Lower lobe of right lung (tissue), 2 donors: ENCODE measurements at regions not wholly inside any gene's neighbourhood (a gene's known extent, or its start where the extent isn't known, plus 50 kb on each side); places are given as distances from the start of the nearest gene placed in this dataset.

ENCODE experiments used
- ATAC-seq, 2 donors: fragments of 200-7000 bp; cut with Tn5 transposase; one replicate each; pipeline ENCODE4 v1.9.1; 2020 to 2022; ENCODE audit warnings: mild to moderate bottlenecking in 2 of 2, moderate library complexity in 2 of 2
- DNase-seq: peaks from one replicate; pipeline ENCODE4 v3.0.0-alpha.2; 2020
- H3K27ac ChIP-seq: fragments of 200-600 bp; one replicate; pipeline ENCODE4 v1.8.0; 2022
- H3K27me3 ChIP-seq: fragments of 200-600 bp; one replicate; pipeline ENCODE4 v1.8.0; 2022; ENCODE audit warnings: low read depth
- H3K36me3 ChIP-seq: fragments of 200-600 bp; one replicate; pipeline ENCODE4 v1.8.0; 2022; ENCODE audit warnings: mild to moderate bottlenecking
- H3K4me1 ChIP-seq: fragments of 200-600 bp; one replicate; pipeline ENCODE4 v1.8.0; 2022
- H3K4me3 ChIP-seq: fragments of 200-600 bp; one replicate; pipeline ENCODE4 v1.8.0; 2022; ENCODE audit warnings: mild to moderate bottlenecking
- H3K9me3 ChIP-seq: fragments of 200-600 bp; one replicate; pipeline ENCODE4 v1.8.0; 2022
- CTCF ChIP-seq: fragments of 200-600 bp; IDR thresholded peaks from one replicate; pipeline ENCODE4 v1.8.0; 2022; ENCODE audit warnings: antibody characterized with exemption, mild to moderate bottlenecking
- intact Hi-C: fragments of 100-400 bp; cut with DNase I; formaldehyde crosslinking; loops from one replicate; pipeline ENCODE4 v1.11.0; 2022
- donor health status: DM: no; HTN: yes; CAD: no; lungs with severe emphysema.

- H3K27me3 ChIP-seq = no peaks in the 10 kb centered on the region
- H3K4me1 ChIP-seq = peaks cover 5% of the 10 kb centered on the region
- intact Hi-C loops = no loop called here
- H3K4me3 ChIP-seq = no peak overlapping the region
- no peaks in the 10 kb centered on the region for H3K36me3 ChIP-seq
- no peak for ATAC-seq
- no peak for TF ChIP-seq CTCF
- no peak overlapping the region for H3K27ac ChIP-seq
- no peaks in the 10 kb centered on the region for H3K9me3 ChIP-seq
- DNase-seq = no peak
Measured at GRCh38 chr4:137660211-137660610, 127.9 kb upstream of the PCDH18 start.

GRCh38 chr4:137659431-137659830 is 127.1 kb upstream of the PCDH18 start:
- Histone ChIP-seq H3K9me3 (no peaks in the 10 kb centered on the region), H3K36me3 (no peaks in the 10 kb centered on the region), H3K4me1 (peaks cover 5% of the 10 kb centered on the region), H3K27ac (no peak overlapping the region), H3K27me3 (no peaks in the 10 kb centered on the region), H3K4me3 (no peak overlapping the region)
- no peak for ATAC-seq
- DNase-seq = no peak
- TF ChIP-seq CTCF = no peak
- intact Hi-C loops = no loop called here

- H3K27ac ChIP-seq = no peak overlapping the region
- DNase-seq (no peak), ATAC-seq (no peak)
- H3K9me3 ChIP-seq = no peaks in the 10 kb centered on the region
- intact Hi-C loops = no loop called here
- no peaks in the 10 kb centered on the region for H3K27me3 ChIP-seq
- H3K4me3 ChIP-seq = no peak overlapping the region
- H3K36me3 ChIP-seq = no peaks in the 10 kb centered on the region
- H3K4me1 ChIP-seq = no peaks in the 10 kb centered on the region
- no peak for TF ChIP-seq CTCF
Measured at GRCh38 chr4:137656661-137657060, 124.4 kb upstream of the PCDH18 start.

- no peaks in the 10 kb centered on the region for H3K27me3 ChIP-seq
- no peaks in the 10 kb centered on the region for H3K36me3 ChIP-seq
- no peak for ATAC-seq
- intact Hi-C loops = no loop called here
- no peak for DNase-seq
- H3K9me3 ChIP-seq = no peaks in the 10 kb centered on the region
- no peaks in the 10 kb centered on the region for H3K4me1 ChIP-seq
- H3K4me3 ChIP-seq = no peak overlapping the region
- H3K27ac ChIP-seq = no peak overlapping the region
- TF ChIP-seq CTCF = no peak
Measured at GRCh38 chr4:137655302-137655701, 123.0 kb upstream of the PCDH18 start.

- no peak for DNase-seq
- H3K4me3 ChIP-seq = no peak overlapping the region
- no peaks in the 10 kb centered on the region for H3K27me3 ChIP-seq
- intact Hi-C loops = no loop called here
- ATAC-seq = no peak
- no peaks in the 10 kb centered on the region for H3K36me3 ChIP-seq
- no peaks in the 10 kb centered on the region for H3K9me3 ChIP-seq
- no peak overlapping the region for H3K27ac ChIP-seq
- TF ChIP-seq CTCF = no peak
- no peaks in the 10 kb centered on the region for H3K4me1 ChIP-seq
Measured at GRCh38 chr4:137651128-137651527, 118.8 kb upstream of the PCDH18 start.
